ENCODE measurements at regions not wholly inside any gene's neighbourhood (a gene's known extent, or its start where the extent isn't known, plus 50 kb on each side); places are given as distances from the start of the nearest gene placed in this dataset.

- H3K4me3 ChIP-seq (replicated peaks in 1 of 4; ENCODE audit: control extremely low read depth in 1 of 4, insufficient read depth in 1 of 4, low read depth in 3 of 4, low read length in 4 of 4) = no peak overlapping the region
- no peak for TF ChIP-seq EZH2 (IDR thresholded peaks at IDR 0.05; ENCODE audit: low read length, missing control alignments)
- TF ChIP-seq, protein P1, sequence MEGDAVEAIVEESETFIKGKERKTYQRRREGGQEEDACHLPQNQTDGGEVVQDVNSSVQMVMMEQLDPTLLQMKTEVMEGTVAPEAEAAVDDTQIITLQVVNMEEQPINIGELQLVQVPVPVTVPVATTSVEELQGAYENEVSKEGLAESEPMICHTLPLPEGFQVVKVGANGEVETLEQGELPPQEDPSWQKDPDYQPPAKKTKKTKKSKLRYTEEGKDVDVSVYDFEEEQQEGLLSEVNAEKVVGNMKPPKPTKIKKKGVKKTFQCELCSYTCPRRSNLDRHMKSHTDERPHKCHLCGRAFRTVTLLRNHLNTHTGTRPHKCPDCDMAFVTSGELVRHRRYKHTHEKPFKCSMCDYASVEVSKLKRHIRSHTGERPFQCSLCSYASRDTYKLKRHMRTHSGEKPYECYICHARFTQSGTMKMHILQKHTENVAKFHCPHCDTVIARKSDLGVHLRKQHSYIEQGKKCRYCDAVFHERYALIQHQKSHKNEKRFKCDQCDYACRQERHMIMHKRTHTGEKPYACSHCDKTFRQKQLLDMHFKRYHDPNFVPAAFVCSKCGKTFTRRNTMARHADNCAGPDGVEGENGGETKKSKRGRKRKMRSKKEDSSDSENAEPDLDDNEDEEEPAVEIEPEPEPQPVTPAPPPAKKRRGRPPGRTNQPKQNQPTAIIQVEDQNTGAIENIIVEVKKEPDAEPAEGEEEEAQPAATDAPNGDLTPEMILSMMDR (conservative IDR thresholded peaks at IDR 0.05 in 1 of 2, IDR thresholded peaks at IDR 0.05 in 1 of 2; ENCODE audit: low read depth in 1 of 2, low read length in 2 of 2) = no peak
- no peak overlapping the region for H3K9ac ChIP-seq (ENCODE audit: insufficient read depth, low read length)
- H4K20me1 ChIP-seq (ENCODE audit: control insufficient read depth, extremely low read depth, insufficient read depth, low read length) = no peaks in the 10 kb centered on the region
- no peak overlapping the region for H3K4me2 ChIP-seq (ENCODE audit: extremely low read depth, insufficient read depth, low read length)
- H3K4me1 ChIP-seq (ENCODE audit: control insufficient read depth, extremely low read depth, insufficient read depth, low read length) = no peaks in the 10 kb centered on the region
- no peak for DNase-seq (ENCODE audit: low read depth in 2 of 2)
- no peak overlapping the region for H3K27ac ChIP-seq (ENCODE audit: insufficient read depth, low read length)
- no peak overlapping the region for H2AFZ ChIP-seq (ENCODE audit: low read length)
- no peaks in the 10 kb centered on the region for H3K27me3 ChIP-seq (ENCODE audit: control insufficient read depth, insufficient read depth, low read length)
- H3K36me3 ChIP-seq (ENCODE audit: control insufficient read depth, insufficient read depth, low read length) = no peaks in the 10 kb centered on the region
- H3K79me2 ChIP-seq (ENCODE audit: control insufficient read depth, insufficient read depth, low read length) = no peaks in the 10 kb centered on the region
- no peaks in the 10 kb centered on the region for H3K9me3 ChIP-seq (ENCODE audit: control insufficient read depth, insufficient read depth, low read depth, low read length)
Measured at GRCh38 chr3:164687902-164688301, 390.4 kb downstream of the SI start.

- no peak overlapping the region for H2AFZ ChIP-seq (ENCODE audit: low read length)
- H3K4me1 ChIP-seq (ENCODE audit: control insufficient read depth, extremely low read depth, insufficient read depth, low read length) = no peaks in the 10 kb centered on the region
- no peak overlapping the region for H3K27ac ChIP-seq (ENCODE audit: insufficient read depth, low read length)
- no peak overlapping the region for H3K4me2 ChIP-seq (ENCODE audit: extremely low read depth, insufficient read depth, low read length)
- H3K36me3 ChIP-seq (ENCODE audit: control insufficient read depth, insufficient read depth, low read length) = no peaks in the 10 kb centered on the region
- no peak overlapping the region for H3K9ac ChIP-seq (ENCODE audit: insufficient read depth, low read length)
- no peaks in the 10 kb centered on the region for H4K20me1 ChIP-seq (ENCODE audit: control insufficient read depth, extremely low read depth, insufficient read depth, low read length)
- H3K27me3 ChIP-seq (ENCODE audit: control insufficient read depth, insufficient read depth, low read length) = no peaks in the 10 kb centered on the region
- no peak overlapping the region for H3K4me3 ChIP-seq (replicated peaks in 1 of 4; ENCODE audit: control extremely low read depth in 1 of 4, insufficient read depth in 1 of 4, low read depth in 3 of 4, low read length in 4 of 4)
- DNase-seq (ENCODE audit: low read depth in 2 of 2) = no peak
- no peaks in the 10 kb centered on the region for H3K9me3 ChIP-seq (ENCODE audit: control insufficient read depth, insufficient read depth, low read depth, low read length)
- TF ChIP-seq, protein P1 (conservative IDR thresholded peaks at IDR 0.05 in 1 of 2, IDR thresholded peaks at IDR 0.05 in 1 of 2; ENCODE audit: low read depth in 1 of 2, low read length in 2 of 2) = no peak
- no peak for TF ChIP-seq EZH2 (IDR thresholded peaks at IDR 0.05; ENCODE audit: low read length, missing control alignments)
- H3K79me2 ChIP-seq (ENCODE audit: control insufficient read depth, insufficient read depth, low read length) = no peaks in the 10 kb centered on the region
Measured at GRCh38 chr3:164687211-164687610, 391.1 kb downstream of the SI start.

GRCh38 chr3:164683489-164683888 lies 394.8 kb downstream of the SI start:
- H3K4me1 ChIP-seq (ENCODE audit: control insufficient read depth, extremely low read depth, insufficient read depth, low read length) = no peaks in the 10 kb centered on the region
- H3K4me3 ChIP-seq (replicated peaks in 1 of 4; ENCODE audit: control extremely low read depth in 1 of 4, insufficient read depth in 1 of 4, low read depth in 3 of 4, low read length in 4 of 4) = no peak overlapping the region
- H3K4me2 ChIP-seq (ENCODE audit: extremely low read depth, insufficient read depth, low read length) = no peak overlapping the region
- DNase-seq (ENCODE audit: low read depth in 2 of 2) = no peak
- H4K20me1 ChIP-seq (ENCODE audit: control insufficient read depth, extremely low read depth, insufficient read depth, low read length) = no peaks in the 10 kb centered on the region
- TF ChIP-seq, protein P1 (conservative IDR thresholded peaks at IDR 0.05 in 1 of 2, IDR thresholded peaks at IDR 0.05 in 1 of 2; ENCODE audit: low read depth in 1 of 2, low read length in 2 of 2) = no peak
- no peak overlapping the region for H3K9ac ChIP-seq (ENCODE audit: insufficient read depth, low read length)
- no peaks in the 10 kb centered on the region for H3K36me3 ChIP-seq (ENCODE audit: control insufficient read depth, insufficient read depth, low read length)
- no peaks in the 10 kb centered on the region for H3K79me2 ChIP-seq (ENCODE audit: control insufficient read depth, insufficient read depth, low read length)
- no peak overlapping the region for H2AFZ ChIP-seq (ENCODE audit: low read length)
- no peak overlapping the region for H3K27ac ChIP-seq (ENCODE audit: insufficient read depth, low read length)
- no peaks in the 10 kb centered on the region for H3K9me3 ChIP-seq (ENCODE audit: control insufficient read depth, insufficient read depth, low read depth, low read length)
- no peaks in the 10 kb centered on the region for H3K27me3 ChIP-seq (ENCODE audit: control insufficient read depth, insufficient read depth, low read length)
